Astrocyte of the spinal cord (primary cell): ENCODE measurements at regions not wholly inside any gene's neighbourhood (a gene's known extent, or its start where the extent isn't known, plus 50 kb on each side); places are given as distances from the start of the nearest gene placed in this dataset.

Source experiments
- DNase-seq: peaks from one replicate; pipeline ENCODE4 v3.0.0; 2011; ENCODE audit warnings: low read depth, low spot score
- H3K4me3 ChIP-seq: 2 replicates; pipeline ENCODE4 v1.5.1; 2011; ENCODE audit warnings: low read depth, mild to moderate bottlenecking, low read length, moderate library complexity
- in situ Hi-C: cut with HindIII; loops from 2 replicates; pipeline ENCODE4 v1.10.0; 2017; ENCODE audit warnings: low sequenced_read_pairs
- TF ChIP-seq, protein P1 (sequence below): IDR thresholded peaks from 2 replicates; pipeline ENCODE4 v1.5.1; 2012; ENCODE audit warnings: low read depth, mild to moderate bottlenecking, low read length, inconsistent platforms

DNA sequence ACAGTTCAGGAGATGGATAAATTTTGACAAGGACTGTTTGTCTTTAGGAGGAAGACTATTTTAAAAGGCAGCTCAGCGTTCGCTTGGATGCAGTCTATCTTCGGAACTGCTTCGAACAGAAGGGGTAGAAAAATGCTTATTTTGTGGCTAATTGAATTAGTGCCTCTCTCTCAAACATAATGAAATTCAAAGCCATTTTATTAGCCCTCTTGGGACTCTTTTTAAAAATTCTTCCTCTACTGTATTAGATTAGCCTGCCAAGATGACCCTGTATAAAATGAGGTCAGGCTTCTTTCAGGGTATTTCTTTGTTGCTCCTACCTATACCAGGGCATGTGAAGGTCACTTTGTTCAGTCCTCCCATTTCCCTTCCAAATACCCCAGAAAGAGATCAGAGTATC, 379.2 kb upstream of the NFE2L3 start:
- no peak for DNase-seq
- in situ Hi-C loops = no loop called here
- H3K4me3 ChIP-seq = no peak overlapping the region
- TF ChIP-seq, protein P1, sequence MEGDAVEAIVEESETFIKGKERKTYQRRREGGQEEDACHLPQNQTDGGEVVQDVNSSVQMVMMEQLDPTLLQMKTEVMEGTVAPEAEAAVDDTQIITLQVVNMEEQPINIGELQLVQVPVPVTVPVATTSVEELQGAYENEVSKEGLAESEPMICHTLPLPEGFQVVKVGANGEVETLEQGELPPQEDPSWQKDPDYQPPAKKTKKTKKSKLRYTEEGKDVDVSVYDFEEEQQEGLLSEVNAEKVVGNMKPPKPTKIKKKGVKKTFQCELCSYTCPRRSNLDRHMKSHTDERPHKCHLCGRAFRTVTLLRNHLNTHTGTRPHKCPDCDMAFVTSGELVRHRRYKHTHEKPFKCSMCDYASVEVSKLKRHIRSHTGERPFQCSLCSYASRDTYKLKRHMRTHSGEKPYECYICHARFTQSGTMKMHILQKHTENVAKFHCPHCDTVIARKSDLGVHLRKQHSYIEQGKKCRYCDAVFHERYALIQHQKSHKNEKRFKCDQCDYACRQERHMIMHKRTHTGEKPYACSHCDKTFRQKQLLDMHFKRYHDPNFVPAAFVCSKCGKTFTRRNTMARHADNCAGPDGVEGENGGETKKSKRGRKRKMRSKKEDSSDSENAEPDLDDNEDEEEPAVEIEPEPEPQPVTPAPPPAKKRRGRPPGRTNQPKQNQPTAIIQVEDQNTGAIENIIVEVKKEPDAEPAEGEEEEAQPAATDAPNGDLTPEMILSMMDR = no peak

DNA sequence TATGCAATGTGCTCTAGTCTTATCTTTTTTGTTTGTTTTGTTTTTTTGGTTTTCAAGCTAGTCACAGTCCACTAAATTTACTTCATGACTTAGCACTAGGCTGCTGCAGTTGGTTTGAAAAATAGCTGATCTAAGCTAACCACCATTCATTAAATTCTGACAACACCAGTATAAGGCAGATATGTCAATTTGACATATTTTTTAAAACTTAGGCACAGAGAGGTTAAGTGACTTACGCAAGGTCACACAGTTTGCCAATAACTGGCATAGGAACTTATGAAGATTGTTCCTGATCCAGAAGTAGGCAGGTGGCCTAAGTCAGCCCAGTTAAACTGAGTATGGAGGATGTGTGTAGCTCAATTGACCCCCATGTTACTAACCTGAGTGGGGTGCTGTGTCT, 377.3 kb upstream of the NFE2L3 start:
- TF ChIP-seq, protein P1 = no peak
- DNase-seq = no peak
- in situ Hi-C loops = no loop called here
- no peak overlapping the region for H3K4me3 ChIP-seq

DNA sequence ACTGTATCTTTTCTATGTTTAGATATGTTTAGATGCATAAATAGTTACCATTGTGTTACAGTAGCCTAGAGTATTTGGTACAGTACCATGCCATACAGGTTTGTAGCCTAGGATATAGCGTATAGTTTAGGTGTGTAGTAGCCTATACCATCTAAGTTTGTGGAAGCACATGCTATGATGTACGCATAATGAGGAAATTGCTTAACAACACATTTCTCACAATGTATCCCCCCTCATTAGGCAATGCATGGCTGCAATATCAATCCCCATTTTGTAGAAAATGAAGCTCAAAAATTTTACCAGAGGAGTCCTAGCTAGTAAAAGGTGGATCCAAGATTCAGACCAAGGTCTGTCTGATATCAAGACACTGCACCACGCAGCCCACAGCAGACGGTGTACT, 376.4 kb upstream of the NFE2L3 start:
- no peak for DNase-seq
- in situ Hi-C loops = no loop called here

DNA sequence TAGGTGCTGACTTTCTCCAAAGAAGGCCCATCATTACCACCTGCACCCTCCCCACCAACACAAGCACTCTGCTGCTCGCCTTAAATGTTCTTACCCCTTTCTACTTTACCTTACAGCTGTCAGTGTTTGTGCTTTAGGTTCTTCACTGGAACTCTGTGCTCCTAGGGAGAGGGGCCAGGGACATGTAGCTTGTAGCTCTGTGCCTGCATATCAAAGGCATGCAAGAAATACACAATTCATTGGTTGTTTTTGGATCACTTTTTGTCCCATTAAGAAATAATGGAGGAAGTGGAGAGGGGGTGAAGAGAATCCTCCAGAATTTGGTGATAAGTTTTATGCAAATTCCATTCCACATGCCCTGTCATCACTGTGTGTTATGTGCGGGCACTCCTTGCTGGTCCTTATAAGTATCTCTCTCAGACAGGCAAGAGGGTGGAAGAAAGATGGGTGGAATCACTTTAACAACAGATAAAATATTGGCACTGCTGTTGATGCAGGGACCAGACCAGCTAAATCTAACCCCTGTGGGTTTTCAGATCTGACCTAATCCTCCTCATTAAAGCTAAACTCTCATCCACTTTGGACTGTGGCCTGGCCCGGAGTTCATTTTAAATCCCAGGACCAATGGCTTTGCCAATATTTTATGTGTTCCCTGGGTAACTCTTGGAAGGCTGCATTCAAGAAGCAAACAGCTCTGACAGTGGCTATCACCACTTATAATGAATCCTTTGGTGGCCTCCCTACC, 375.8 kb upstream of the NFE2L3 start:
- H3K4me3 ChIP-seq = no peak overlapping the region
- no peak for DNase-seq
- in situ Hi-C loops = no loop called here
- TF ChIP-seq, protein P1 = no peak

More for the DNA sequence above, 376.4 kb upstream of the NFE2L3 start:
- TF ChIP-seq, protein P1 = no peak
- H3K4me3 ChIP-seq = no peak overlapping the region

DNA sequence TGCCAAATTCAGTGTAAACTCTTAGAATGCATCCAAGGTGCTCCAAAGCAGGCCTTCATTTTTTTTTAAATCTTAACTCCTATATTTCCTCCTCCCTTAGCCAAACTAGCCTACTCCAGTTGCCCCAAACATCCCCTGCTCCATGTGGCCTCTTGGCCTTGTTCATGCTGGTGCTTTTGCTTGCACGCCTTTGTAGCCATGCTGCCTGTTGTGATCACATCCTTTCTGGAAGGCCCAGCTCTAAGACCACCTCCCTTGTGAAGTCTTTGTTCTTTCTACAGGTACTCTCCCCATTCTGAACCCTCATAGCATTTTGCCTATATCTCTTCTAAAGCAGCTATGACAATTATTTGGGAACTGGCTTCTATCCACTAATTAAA, 375.3 kb upstream of the NFE2L3 start:
- in situ Hi-C loops = no loop called here
- no peak for DNase-seq
- TF ChIP-seq, protein P1 = no peak
- no peak overlapping the region for H3K4me3 ChIP-seq

DNA sequence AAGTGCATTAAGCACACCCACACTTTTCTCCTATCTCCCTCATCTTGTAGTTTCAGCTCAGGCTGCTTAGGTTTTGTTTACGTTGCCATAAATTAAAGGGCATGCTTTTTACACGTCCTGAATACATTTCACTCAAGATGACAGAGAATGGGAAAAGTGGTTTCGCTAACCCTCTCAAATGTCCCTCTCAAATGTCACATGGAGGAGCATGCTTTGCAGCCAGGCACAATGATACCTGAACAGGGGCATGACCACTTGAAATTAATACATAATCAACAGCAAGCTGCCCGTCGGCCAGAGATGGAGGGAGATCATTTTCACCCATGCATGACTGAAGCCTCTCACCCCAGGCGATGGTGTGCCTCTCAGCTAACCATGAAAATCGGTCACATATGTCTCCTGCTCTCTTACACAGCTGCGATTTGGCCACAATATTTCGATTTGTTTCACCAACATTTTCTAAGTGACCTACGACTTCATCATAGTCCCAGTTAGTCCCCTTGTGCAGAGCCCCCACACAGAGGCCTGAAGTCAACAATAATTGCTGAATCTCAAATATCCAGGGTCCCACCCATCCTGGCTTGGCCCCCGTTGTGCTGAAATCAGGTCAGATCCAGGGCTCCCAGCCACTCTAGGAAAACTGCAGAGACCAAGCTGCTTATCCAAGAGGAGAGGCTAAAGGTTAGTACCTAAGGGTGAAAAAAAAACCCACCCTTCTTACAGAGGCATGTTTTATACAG, 373.9 kb upstream of the NFE2L3 start:
- in situ Hi-C loops = no loop called here
- DNase-seq = no peak
- no peak overlapping the region for H3K4me3 ChIP-seq
- TF ChIP-seq, protein P1 = no peak
